OCI-LY1 (cell line): ENCODE measurements at regions not wholly inside any gene's neighbourhood (a gene's known extent, or its start where the extent isn't known, plus 50 kb on each side); places are given as distances from the start of the nearest gene placed in this dataset.

Source experiments
- H2AFZ ChIP-seq: fragments of 200-600 bp; sonication (generic), shearing (Covaris generic); 2 replicates; pipeline ENCODE4 v1.6.0; 2014; ENCODE audit warnings: antibody characterized with exemption, mild to moderate bottlenecking, low read length
- H3F3A ChIP-seq: fragments of 200-600 bp; sonication (generic), shearing (Covaris generic); 2 replicates; pipeline ENCODE4 v1.6.0; 2014; ENCODE audit warnings: mild to moderate bottlenecking, antibody characterized with exemption, low read length, moderate library complexity; ENCODE audit not compliant: insufficient read depth
- H3K27ac ChIP-seq: fragments of 200-600 bp; sonication (generic); 2 replicates; pipeline ENCODE4 v1.5.1; 2014; ENCODE audit warnings: low read length, mixed run types, mild to moderate bottlenecking, low read depth; ENCODE audit not compliant: poor library complexity, severe bottlenecking
- H3K27me3 ChIP-seq: fragments of 200-600 bp; sonication (generic); 2 replicates; pipeline ENCODE4 v1.6.0; 2014; ENCODE audit warnings: antibody characterized with exemption, mild to moderate bottlenecking, low read length, moderate library complexity; ENCODE audit not compliant: insufficient read depth
- H3K36me3 ChIP-seq: fragments of 200-600 bp; sonication (generic); 2 replicates; pipeline ENCODE4 v1.6.1; 2014; ENCODE audit warnings: mild to moderate bottlenecking, antibody characterized with exemption, low read length, moderate library complexity, mixed read lengths; ENCODE audit not compliant: insufficient read depth
- H3K4me1 ChIP-seq: fragments of 200-600 bp; sonication (generic); 2 replicates; pipeline ENCODE4 v1.5.1; 2014; ENCODE audit warnings: mild to moderate bottlenecking, low read length, moderate library complexity; ENCODE audit not compliant: insufficient read depth, severe bottlenecking
- H3K4me2 ChIP-seq: fragments of 200-600 bp; sonication (generic), shearing (Covaris generic); 2 replicates; pipeline ENCODE4 v1.6.1; 2014; ENCODE audit warnings: low read length
- H3K4me3 ChIP-seq: fragments of 200-600 bp; sonication (generic); 2 replicates; pipeline ENCODE4 v1.5.1; 2014; ENCODE audit warnings: low read length, low read depth, mild to moderate bottlenecking, mixed read lengths; ENCODE audit not compliant: poor library complexity, severe bottlenecking
- H3K79me2 ChIP-seq: fragments of 200-600 bp; shearing (Covaris generic); 2 replicates; pipeline ENCODE4 v1.6.1; 2016; ENCODE audit warnings: mixed run types, low read length, mixed read lengths; ENCODE audit not compliant: insufficient read depth
- H3K9ac ChIP-seq: fragments of 200-600 bp; sonication (generic), shearing (Covaris generic); 2 replicates; pipeline ENCODE4 v1.6.1; 2014; ENCODE audit warnings: mild to moderate bottlenecking, low read length, mixed read lengths
- H3K9me2 ChIP-seq: fragments of 200-600 bp; sonication (generic), shearing (Covaris generic); 2 replicates; pipeline ENCODE4 v1.6.1; 2014; ENCODE audit warnings: low read depth, mild to moderate bottlenecking, low read length, mixed read lengths
- H3K9me3 ChIP-seq: fragments of 200-600 bp; shearing (Covaris generic); 2 replicates; pipeline ENCODE4 v1.6.1; 2014; ENCODE audit warnings: low read length, mixed read lengths
- H4K20me1 ChIP-seq: fragments of 200-600 bp; sonication (generic), shearing (Covaris generic); 2 replicates; pipeline ENCODE4 v1.6.0; 2016; ENCODE audit warnings: mild to moderate bottlenecking, low read length; ENCODE audit not compliant: insufficient read depth
- EZH2 ChIP-seq: fragments of 200-600 bp; sonication (generic), shearing (Covaris generic); IDR thresholded peaks from 2 replicates; pipeline ENCODE4 v1.8.0; 2017; ENCODE audit warnings: borderline replicate concordance, mixed run types, mild to moderate bottlenecking, antibody characterized with exemption, low read length, moderate library complexity, mixed read lengths
- TF ChIP-seq, protein P1 (sequence below): fragments of 200-600 bp; sonication (generic), shearing (Covaris generic); IDR thresholded peaks from 2 replicates; pipeline ENCODE4 v1.5.1; 2017; ENCODE audit warnings: mild to moderate bottlenecking, antibody characterized with exemption, low read length, moderate library complexity, mixed read lengths

DNA sequence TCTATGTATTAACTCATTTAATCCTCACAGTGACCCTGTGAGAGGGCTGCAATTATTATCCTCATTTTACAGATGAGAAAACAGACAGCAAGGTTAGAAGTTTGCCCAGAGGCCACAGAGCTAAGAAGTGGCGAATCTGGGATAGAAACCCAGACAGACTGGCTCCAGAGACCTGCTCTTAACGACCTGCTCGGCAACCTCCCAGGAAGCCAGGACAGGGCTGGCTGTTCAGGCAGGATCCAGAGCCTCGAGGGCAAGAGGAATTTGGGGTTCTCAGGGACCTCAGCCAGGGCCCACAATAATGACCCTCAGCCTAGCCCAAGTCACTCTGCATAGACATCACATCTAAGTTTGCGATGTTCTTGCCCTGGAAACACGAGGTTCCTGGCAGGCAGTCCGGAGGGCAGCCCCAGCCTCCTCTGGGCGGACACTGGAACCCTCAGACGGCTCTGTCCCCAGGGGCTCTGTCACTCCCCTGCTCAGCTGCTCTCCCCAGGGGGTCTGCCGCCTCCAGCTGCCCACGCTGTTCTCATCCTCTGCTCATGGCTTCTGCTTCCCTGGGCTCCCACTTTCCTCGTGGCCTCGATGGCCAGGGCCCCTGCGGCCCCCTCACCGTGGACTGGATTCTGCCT is 138.5 kb upstream of the ERCC6L2 start:
- no peak overlapping the region for H3K9ac ChIP-seq
- no peaks in the 10 kb centered on the region for H3K79me2 ChIP-seq
- no peaks in the 10 kb centered on the region for H3K9me3 ChIP-seq
- H3K4me1 ChIP-seq = no peaks in the 10 kb centered on the region
- peaks cover 5% of the 10 kb centered on the region; the same call in 1 of the 2 replicates for H3K27me3 ChIP-seq
- no peaks in the 10 kb centered on the region for H3K36me3 ChIP-seq
- H3K4me3 ChIP-seq = no peak overlapping the region
- no peaks in the 10 kb centered on the region for H3F3A ChIP-seq
- no peak for TF ChIP-seq EZH2
- TF ChIP-seq, protein P1, sequence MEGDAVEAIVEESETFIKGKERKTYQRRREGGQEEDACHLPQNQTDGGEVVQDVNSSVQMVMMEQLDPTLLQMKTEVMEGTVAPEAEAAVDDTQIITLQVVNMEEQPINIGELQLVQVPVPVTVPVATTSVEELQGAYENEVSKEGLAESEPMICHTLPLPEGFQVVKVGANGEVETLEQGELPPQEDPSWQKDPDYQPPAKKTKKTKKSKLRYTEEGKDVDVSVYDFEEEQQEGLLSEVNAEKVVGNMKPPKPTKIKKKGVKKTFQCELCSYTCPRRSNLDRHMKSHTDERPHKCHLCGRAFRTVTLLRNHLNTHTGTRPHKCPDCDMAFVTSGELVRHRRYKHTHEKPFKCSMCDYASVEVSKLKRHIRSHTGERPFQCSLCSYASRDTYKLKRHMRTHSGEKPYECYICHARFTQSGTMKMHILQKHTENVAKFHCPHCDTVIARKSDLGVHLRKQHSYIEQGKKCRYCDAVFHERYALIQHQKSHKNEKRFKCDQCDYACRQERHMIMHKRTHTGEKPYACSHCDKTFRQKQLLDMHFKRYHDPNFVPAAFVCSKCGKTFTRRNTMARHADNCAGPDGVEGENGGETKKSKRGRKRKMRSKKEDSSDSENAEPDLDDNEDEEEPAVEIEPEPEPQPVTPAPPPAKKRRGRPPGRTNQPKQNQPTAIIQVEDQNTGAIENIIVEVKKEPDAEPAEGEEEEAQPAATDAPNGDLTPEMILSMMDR = no peak
- H3K9me2 ChIP-seq = no peaks in the 10 kb centered on the region
- no peak overlapping the region for H3K4me2 ChIP-seq
- no peak overlapping the region for H3K27ac ChIP-seq
- no peaks in the 10 kb centered on the region for H4K20me1 ChIP-seq
- no peak overlapping the region for H2AFZ ChIP-seq

DNA sequence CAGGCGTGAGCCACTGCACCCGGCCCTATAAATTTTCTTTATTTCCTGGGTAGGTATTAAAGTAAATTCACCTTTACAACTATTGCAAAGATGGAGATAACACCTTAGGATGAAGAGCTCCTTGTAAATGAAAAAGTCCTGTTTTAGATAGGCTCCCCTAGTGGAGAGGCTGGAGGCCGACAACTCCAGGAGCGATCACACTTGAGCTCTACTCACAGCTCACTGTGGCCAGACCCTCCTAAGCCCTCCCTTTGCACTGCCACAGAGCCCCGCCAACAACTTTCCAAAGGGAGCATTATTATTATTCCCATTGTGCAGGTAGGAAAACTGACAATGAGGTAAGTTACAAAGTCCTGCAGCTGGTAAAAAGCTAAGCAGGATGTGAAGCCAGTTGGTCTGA is 139.1 kb upstream of the ERCC6L2 start:
- H3K9me2 ChIP-seq = no peaks in the 10 kb centered on the region
- H3K4me1 ChIP-seq = no peaks in the 10 kb centered on the region
- H4K20me1 ChIP-seq = no peaks in the 10 kb centered on the region
- no peak overlapping the region for H3K9ac ChIP-seq
- no peaks in the 10 kb centered on the region for H3K36me3 ChIP-seq
- no peak overlapping the region for H2AFZ ChIP-seq
- no peaks in the 10 kb centered on the region for H3F3A ChIP-seq
- H3K4me3 ChIP-seq = no peak overlapping the region
- no peaks in the 10 kb centered on the region for H3K9me3 ChIP-seq
- H3K27ac ChIP-seq = no peak overlapping the region
- no peak overlapping the region for H3K4me2 ChIP-seq
- H3K79me2 ChIP-seq = no peaks in the 10 kb centered on the region
- peaks cover 5% of the 10 kb centered on the region; the same call in 1 of the 2 replicates for H3K27me3 ChIP-seq
- TF ChIP-seq EZH2 = no peak
- TF ChIP-seq, protein P1 = peak; percentile 35; the same call in 1 of the 2 replicates

DNA sequence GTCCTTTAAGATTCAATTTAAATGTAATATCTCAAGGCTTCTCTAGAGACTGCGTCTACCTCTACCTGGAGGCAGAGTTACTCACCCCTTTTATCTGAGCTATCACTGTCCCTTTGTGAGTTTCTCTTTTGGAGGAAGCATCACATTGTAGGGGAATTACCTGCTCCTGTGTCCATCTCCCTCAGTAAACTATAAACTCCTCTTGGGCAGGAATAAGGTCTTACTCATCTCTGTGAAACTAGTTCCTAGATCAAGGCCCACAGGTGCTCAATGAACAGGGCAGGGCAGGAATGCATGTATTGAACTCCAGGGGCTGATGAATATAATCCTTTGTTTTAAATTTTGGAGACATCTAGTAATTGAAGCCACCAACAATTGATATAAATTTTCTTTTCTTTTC is 139.8 kb upstream of the ERCC6L2 start:
- H3K27ac ChIP-seq = no peak overlapping the region
- TF ChIP-seq, protein P1 = no peak
- TF ChIP-seq EZH2 = no peak

More for the DNA sequence above, 139.8 kb upstream of the ERCC6L2 start:
- no peaks in the 10 kb centered on the region for H3K9me3 ChIP-seq
- H3K4me2 ChIP-seq = no peak overlapping the region
- H3F3A ChIP-seq = no peaks in the 10 kb centered on the region
- H2AFZ ChIP-seq = no peak overlapping the region
- H3K36me3 ChIP-seq = no peaks in the 10 kb centered on the region
- H4K20me1 ChIP-seq = no peaks in the 10 kb centered on the region
- no peaks in the 10 kb centered on the region for H3K79me2 ChIP-seq
- no peak overlapping the region for H3K4me3 ChIP-seq
- no peak overlapping the region for H3K9ac ChIP-seq
- no peaks in the 10 kb centered on the region for H3K9me2 ChIP-seq
- H3K27me3 ChIP-seq = peaks cover 5% of the 10 kb centered on the region; the same call in 1 of the 2 replicates
- no peaks in the 10 kb centered on the region for H3K4me1 ChIP-seq
